Bronchial epithelial cell (primary cell): ENCODE measurements at regions not wholly inside any gene's neighbourhood (a gene's known extent, or its start where the extent isn't known, plus 50 kb on each side); places are given as distances from the start of the nearest gene placed in this dataset.

Experiments
- DNase-seq: peaks from one replicate; pipeline ENCODE4 v3.0.0-alpha.2; 2010; ENCODE audit warnings: low read depth
- FAIRE-seq: peaks from 2 replicates; lab custom pipeline; 2011; peaks lifted over from hg19 to GRCh38; lab: Jason Lieb, UNC
- H3K27me3 ChIP-seq: 2 replicates; pipeline ENCODE4 v1.5.1; 2011; ENCODE audit warnings: low read length; ENCODE audit not compliant: control insufficient read depth, insufficient read depth
- H3K36me3 ChIP-seq: 2 replicates; pipeline ENCODE4 v1.5.1; 2011; ENCODE audit warnings: low read length; ENCODE audit not compliant: control insufficient read depth, insufficient read depth
- H3K4me3 ChIP-seq: 2 replicates; pipeline ENCODE4 v1.5.1; 2011; ENCODE audit warnings: mild to moderate bottlenecking, low read depth, low read length, control low read depth
- CTCF ChIP-seq: IDR thresholded peaks from 2 replicates; pipeline ENCODE4 v1.5.1; 2011; ENCODE audit warnings: mild to moderate bottlenecking, moderate library complexity, low read length, control low read depth, inconsistent platforms; ENCODE audit not compliant: insufficient read depth, severe bottlenecking

GRCh38 chr4:80145739-80146138 lies 51.6 kb upstream of the PRDM8 start:
- FAIRE-seq, result no peak
- Histone ChIP-seq H3K4me3 (no peak overlapping the region), H3K36me3 (no peaks in the 10 kb centered on the region), H3K27me3 (no peaks in the 10 kb centered on the region)
- DNase-seq, result no peak
- TF ChIP-seq CTCF, result no peak

GRCh38 chr4:80144676-80145470 lies 52.4 kb upstream of the PRDM8 start:
- Histone ChIP-seq H3K27me3 (no peaks in the 10 kb centered on the region), H3K4me3 (no peak overlapping the region), H3K36me3 (no peaks in the 10 kb centered on the region)
- no peak for TF ChIP-seq CTCF
- DNase-seq (no peak), FAIRE-seq (no peak)

GRCh38 chr4:80143307-80143679 lies 54.0 kb upstream of the PRDM8 start:
- Histone ChIP-seq H3K4me3 (no peak overlapping the region), H3K36me3 (no peaks in the 10 kb centered on the region), H3K27me3 (no peaks in the 10 kb centered on the region)
- FAIRE-seq (no peak), DNase-seq (no peak)
- no peak for TF ChIP-seq CTCF

GRCh38 chr4:80142394-80143306 lies 54.7 kb upstream of the PRDM8 start:
- DNase-seq (peak; percentile 84), FAIRE-seq (no peak)
- Histone ChIP-seq H3K4me3 (no peak overlapping the region), H3K27me3 (no peaks in the 10 kb centered on the region), H3K36me3 (no peaks in the 10 kb centered on the region)
- TF ChIP-seq CTCF, result no peak

- Histone ChIP-seq H3K36me3 (no peaks in the 10 kb centered on the region), H3K27me3 (no peaks in the 10 kb centered on the region), H3K4me3 (no peak overlapping the region)
- TF ChIP-seq CTCF, result no peak
- peak; percentile 47 for DNase-seq
- no peak for FAIRE-seq
Observed at GRCh38 chr4:80141543-80141942, 55.8 kb upstream of the PRDM8 start.
